ENCODE measurements at regions not wholly inside any gene's neighbourhood (a gene's known extent, or its start where the extent isn't known, plus 50 kb on each side); places are given as distances from the start of the nearest gene placed in this dataset.
A peak's percentile ranks its signal among the peaks of the same experiment; 100 is the strongest.

GRCh38 chr2:47265158-47265557, 88.8 kb upstream of the CALM2 start:
- DNase-seq (ENCODE audit: low read depth): no peak

GRCh38 chr2:47264686-47265085, 88.4 kb upstream of the CALM2 start:
- no peak for DNase-seq (ENCODE audit: low read depth)

- DNase-seq (ENCODE audit: low read depth): no peak
Observed at GRCh38 chr2:47264143-47264542, 87.8 kb upstream of the CALM2 start.

- DNase-seq (ENCODE audit: low read depth): no peak
Observed at GRCh38 chr2:47262657-47263056, 86.3 kb upstream of the CALM2 start.

GRCh38 chr2:47260971-47261370, 84.7 kb upstream of the CALM2 start:
- no peak for DNase-seq (ENCODE audit: low read depth)

- DNase-seq (ENCODE audit: low read depth): no peak
Observed at GRCh38 chr2:47259829-47260228, 83.5 kb upstream of the CALM2 start.

- no peak for DNase-seq (ENCODE audit: low read depth)
Observed at GRCh38 chr2:47257946-47258348, 81.6 kb upstream of the CALM2 start.

- no peak for DNase-seq (ENCODE audit: low read depth)
Observed at GRCh38 chr2:47256416-47257087, 80.2 kb upstream of the CALM2 start.

- no peak for DNase-seq (ENCODE audit: low read depth)
Observed at GRCh38 chr2:47255794-47256193, 79.5 kb upstream of the CALM2 start.

- DNase-seq (ENCODE audit: low read depth): no peak
Observed at GRCh38 chr2:47254464-47254863, 78.2 kb upstream of the CALM2 start.

- no peak for DNase-seq (ENCODE audit: low read depth)
Observed at GRCh38 chr2:47253447-47253846, 77.1 kb upstream of the CALM2 start.

- no peak for DNase-seq (ENCODE audit: low read depth)
Observed at GRCh38 chr2:47251404-47251675, 75.0 kb upstream of the CALM2 start.

- peak; percentile 61 for DNase-seq (ENCODE audit: low read depth)
Observed at GRCh38 chr2:47250586-47251403, 74.5 kb upstream of the CALM2 start.

GRCh38 chr2:47249931-47250330, 73.6 kb upstream of the CALM2 start:
- DNase-seq (ENCODE audit: low read depth): no peak

GRCh38 chr2:47249157-47249900, 73.0 kb upstream of the CALM2 start:
- peak; percentile 54 for DNase-seq (ENCODE audit: low read depth)

- no peak for DNase-seq (ENCODE audit: low read depth)
Observed at GRCh38 chr2:47243596-47244323, 67.4 kb upstream of the CALM2 start.

GRCh38 chr2:47241715-47242114, 65.4 kb upstream of the CALM2 start:
- DNase-seq (ENCODE audit: low read depth): no peak

GRCh38 chr2:47239119-47239969, 63.0 kb upstream of the CALM2 start:
- no peak for DNase-seq (ENCODE audit: low read depth)

- no peak for DNase-seq (ENCODE audit: low read depth)
Observed at GRCh38 chr2:47238638-47239037, 62.3 kb upstream of the CALM2 start.

- peak; percentile 75 for DNase-seq (ENCODE audit: low read depth)
Observed at GRCh38 chr2:47237375-47238334, 61.3 kb upstream of the CALM2 start.

All from EH (cell line).